Hindlimb muscle (tissue), 1 donor: ENCODE measurements at regions not wholly inside any gene's neighbourhood (a gene's known extent, or its start where the extent isn't known, plus 50 kb on each side); places are given as distances from the start of the nearest gene placed in this dataset.
"Not testable (repeated sequence)": the region's sequence is repeated elsewhere in the genome, so short reads cannot be mapped to it uniquely, and the experiment has no call there.

ENCODE experiments used
- DNase-seq: peaks from one replicate; pipeline ENCODE4 v3.0.0-alpha.2; 2013

DNA sequence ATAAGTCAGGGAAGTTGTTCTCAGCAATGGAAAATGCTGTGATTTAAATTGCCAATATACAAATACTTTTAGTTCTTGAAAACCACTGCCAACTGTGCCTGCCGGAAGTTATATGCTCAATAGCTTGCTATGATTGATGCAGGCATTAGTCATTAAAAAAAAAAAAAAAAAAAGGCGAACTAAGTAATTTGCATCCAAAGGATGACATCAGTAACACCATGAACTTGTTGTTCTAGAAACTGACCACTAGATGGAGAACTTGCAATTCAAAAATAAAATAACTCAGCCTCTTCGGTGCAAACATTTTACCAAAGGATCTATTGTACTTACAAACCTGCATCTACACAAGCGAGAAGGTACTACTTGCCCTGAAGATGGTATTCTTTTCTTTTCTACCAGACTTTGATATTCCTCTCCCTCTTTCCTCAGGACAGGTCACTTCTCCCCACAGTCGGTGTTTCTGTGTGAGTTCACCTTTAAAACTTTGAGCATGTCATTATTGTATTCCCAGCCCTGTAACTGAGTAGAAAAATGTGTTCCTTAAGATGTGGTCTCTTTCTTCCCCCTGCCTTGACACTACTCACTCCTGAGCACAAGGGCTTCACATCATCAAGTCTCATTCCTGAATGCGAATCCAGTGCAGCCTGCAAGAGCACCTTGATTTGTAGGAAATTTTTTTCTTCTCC lies 115.0 kb upstream of the VEPH1 start:
- DNase-seq: peak; percentile 52

DNA sequence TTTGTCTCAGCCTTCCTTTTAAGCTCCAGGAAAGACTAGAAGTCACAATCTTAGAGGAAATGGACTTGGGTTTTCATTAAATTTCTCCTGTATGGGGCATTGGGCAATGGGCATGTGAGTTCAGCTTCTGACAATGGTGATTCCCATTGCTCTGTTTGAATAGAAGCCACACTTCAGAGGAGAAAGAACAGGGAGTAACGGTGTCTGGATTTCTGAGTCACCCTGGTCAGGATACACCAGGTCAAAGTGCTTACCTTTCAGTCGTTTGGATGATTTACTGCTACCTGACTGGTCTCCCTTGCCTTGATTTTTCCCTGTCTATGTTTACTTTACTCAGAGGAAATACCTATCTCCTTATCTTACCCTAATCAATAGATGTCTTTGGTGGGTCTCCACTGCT lies 111.7 kb upstream of the VEPH1 start:
- DNase-seq: no peak

DNA sequence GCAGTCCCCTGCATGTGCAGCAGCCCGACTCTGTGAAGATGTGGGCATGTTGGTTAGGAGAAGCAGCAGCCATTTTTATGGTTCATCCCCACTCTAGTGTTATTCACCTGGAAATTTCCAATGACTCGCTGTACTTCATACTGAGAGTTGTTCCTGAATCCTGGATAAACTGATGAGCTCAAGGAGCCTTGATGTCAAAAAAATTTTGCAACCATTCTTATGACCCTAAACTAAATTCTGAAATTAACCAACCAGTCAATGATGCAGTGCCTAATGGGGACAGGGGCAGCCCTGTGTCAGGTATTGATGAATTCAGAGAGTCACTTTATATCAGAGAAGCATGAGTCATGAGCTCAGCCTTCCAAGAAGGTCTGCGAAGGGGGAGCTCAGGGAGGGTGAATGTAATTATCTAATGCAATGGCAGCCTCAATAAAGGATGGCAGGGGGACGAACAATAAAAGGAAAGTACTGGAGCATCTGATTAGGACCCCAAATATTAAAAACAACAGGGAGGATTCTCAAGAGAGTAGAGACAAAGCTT lies 108.4 kb upstream of the VEPH1 start:
- DNase-seq: no peak

DNA sequence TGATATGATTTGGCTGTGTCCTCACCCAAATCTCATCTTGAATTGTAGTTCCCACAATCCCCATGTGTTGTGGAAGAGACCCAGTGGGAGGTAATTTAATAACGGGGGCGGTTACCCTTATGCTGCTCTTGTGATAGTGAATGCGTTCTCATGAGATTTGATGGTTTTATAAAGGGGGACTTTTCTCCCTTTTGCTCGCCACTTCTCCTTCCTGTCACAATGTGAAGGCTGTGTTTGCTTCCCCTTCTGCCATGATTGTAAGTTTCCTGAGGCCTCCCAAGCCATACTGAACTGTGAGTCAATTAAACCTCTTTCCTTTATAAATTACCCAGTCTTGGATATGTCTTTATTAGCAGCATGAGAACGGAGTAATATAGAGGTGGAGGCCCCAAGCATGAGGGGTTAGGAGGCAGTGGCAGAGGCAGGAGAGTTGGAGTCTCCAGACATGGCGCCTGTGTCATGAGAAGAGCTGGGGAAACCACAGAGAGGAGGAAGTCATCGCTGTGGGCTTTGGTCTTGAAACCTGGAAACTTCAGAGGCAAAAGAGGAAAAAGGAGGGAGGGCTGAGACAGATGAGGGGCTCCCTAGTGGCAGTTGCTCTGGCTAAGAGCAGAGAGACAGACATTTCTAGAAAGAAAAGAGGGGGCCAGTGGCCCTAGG lies 107.8 kb upstream of the VEPH1 start:
- DNase-seq: no peak

DNA sequence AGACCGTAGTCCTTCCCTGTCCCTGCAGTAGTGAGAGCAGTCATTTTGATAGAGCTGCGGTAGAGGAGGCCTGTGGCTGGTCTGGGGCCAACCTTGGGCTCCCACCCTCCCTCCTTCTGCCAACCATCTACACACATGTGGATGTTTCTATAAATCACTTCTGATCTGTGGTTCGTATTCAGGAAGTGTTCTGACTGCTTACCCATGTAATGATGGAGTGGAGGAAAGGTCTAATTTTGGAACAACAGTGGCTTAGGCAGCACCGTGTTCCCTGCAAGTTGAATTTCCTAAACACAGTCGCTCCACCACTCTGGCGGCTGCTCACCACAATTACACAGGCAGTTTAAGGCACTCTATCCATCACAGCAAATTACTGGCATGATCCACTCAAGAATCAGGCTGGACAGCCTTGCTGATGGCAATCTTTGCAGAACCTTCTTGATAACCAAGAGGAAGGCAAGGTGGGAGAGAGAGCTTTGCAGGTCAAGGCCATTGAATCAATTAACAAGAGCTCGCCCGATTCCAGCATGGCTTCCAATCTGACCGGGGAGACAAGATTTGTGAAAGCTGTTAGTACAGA lies 104.7 kb upstream of the VEPH1 start:
- DNase-seq: no peak

DNA sequence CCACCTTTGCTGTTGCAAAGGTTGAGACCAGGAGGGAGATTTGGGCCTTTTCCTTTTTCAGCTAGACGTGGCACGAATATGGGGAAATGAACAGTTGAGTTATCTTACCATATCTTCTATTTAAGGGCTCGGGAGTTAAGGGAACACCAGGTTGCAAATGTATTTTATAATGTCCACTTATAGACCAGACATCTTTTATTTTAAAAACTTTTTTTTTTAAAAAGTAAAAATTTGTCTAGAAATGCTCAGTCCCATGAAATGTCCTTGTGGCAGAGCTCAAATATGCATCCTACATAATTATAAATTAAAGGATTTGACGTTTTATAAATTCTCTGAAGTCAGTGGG lies 103.6 kb upstream of the VEPH1 start:
- no peak for DNase-seq

DNA sequence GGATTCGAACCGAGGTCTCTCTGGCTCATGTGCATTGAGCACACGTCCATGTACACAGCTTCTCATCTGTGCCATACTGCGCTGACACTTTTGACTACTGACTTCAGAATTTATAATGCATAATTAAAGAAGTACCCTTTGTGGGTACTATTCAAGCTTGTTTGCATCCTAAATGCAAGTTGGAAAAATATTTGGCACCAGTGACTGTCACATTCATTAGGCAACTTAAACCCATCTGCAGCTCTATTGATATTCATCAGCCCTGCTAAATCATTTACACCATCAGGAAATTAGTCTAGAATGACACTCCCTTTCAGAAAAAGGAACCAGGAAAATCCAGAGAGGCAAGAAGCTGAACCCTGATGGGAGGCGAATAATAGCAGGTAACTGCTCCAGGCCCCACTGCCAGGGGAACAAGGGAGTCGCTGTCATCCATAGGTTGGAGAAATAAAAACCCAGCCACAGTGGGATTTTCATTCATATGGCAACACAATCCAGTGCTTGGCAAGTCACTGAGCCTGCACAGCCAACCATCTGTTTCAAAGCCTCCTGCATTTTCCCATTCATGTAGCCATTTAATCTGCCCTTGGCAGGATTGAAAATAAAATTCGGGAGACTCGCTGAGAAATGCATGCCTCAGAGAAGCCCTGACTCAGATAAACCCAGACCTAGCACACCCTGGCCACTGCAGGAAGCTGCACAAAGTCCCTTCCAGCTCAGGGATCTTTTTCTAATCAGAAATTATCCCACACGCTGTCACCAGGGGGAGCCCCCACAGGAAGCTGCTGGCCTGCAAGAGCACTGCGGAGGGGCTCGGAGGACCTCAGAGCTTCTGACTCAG lies 103.0 kb upstream of the VEPH1 start:
- peak; percentile 66 for DNase-seq

DNA sequence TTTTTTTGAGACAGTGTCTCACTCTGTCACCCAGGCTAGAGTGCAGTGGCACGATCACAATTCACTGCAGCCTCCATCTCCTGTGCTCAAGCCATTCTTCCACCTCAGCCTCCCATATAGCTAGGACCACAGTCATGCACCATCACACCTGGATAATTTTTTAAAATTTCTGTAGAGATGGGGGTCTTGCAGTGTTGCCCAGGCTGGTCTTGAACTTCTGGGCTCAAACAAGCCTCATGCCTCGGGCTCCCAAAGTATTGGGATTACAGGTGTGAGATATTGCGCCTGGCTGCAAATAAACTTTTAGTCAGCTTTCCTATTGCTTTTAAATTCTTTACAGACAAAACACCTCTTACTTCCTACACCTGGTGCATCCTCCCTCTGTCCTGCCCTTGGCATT lies 102.1 kb upstream of the VEPH1 start:
- no peak for DNase-seq

DNA sequence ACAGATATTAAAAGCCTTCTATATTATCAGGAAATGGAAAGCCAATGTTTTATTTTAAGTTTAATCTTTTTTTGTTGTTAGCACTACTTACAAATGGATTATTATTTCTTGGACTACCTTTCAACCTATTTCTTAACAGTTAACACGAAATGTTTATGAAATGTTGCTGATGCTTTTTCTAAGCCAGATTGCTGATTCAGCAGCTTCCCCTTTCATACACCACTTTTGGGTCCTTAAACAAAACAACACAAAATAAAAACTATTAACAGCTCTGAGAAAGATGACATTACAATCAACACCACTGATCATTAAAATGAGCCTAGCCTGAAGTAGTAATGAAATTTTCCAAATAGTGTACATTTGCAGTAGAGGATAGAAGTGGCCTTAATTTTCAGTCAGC lies 99.2 kb upstream of the VEPH1 start:
- DNase-seq: no peak

DNA sequence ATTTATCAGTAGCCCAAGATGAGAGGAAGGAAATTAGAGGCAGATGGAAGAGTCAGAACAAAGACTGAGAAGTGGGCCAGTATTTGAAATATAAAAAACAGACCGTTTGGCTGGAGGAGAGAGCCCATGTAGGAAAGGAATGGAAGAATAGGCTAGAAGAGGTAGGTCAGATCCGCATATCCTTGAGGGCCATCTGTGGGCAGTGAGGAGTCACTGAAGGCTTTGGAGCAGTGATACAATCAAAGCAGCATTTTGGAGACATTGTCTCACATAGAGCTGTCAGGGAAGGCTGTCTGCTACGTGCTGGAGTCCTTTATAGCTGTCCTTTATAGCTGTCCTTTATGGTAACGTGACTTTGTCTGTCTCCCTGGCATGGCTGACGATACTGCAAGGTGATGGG lies 92.0 kb upstream of the VEPH1 start:
- no peak for DNase-seq

DNA sequence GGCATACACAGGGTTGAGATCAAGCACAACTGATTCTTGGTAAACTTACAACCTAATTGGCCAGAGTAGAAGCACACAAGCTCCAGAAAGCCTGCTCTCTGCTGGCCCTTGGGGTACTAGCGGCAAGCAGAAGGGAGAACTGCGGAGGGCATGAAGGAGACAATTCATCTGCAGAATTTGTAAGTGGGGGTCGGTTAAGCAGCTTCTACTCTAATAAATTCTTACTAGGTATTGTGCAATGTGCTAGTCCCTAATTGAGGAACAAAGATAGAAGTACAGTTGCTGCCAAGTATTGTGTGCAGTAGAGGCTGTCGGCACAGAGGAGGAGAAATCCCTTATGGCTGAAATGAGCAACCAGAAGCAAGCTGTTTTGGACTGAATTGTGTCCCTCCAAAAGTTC lies 91.2 kb upstream of the VEPH1 start:
- DNase-seq: no peak

DNA sequence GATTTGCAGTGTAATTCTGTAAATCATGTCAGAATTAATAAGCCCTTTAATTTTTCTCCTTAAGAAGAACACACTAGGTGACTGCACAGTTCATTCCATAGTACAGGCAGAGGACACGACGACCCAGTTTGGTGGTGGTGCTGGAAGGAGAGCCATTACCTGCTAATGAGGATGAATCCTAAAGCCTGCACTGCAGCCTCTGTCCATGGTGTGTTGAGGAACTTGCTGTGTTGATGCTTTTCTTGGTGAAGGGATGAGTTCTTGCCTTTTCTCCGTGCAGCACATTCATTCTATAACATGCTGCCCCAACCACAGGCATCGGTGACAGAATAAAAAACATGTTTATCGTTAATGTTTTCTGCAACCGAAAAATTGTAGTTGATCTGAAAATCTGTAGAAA lies 89.6 kb upstream of the VEPH1 start:
- DNase-seq: no peak

DNA sequence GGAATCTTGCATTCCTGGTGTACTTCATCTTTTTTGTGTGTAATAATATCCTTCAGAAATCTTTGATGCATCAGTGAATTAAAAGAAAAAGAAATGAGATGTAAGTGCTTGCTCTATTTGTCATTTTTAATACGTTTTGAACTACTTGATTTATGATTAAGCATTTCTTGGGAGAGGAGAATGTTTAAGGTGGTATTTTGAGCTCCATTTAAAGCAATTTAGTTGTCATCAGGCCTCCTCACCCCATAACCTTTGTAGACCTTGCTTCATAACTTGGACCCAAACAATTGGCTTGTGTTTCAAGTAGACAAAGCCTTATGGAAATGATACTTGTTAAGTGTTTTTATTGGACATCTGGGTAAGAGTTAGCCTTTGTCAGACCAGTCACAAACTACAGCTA lies 87.1 kb upstream of the VEPH1 start:
- DNase-seq: no peak

DNA sequence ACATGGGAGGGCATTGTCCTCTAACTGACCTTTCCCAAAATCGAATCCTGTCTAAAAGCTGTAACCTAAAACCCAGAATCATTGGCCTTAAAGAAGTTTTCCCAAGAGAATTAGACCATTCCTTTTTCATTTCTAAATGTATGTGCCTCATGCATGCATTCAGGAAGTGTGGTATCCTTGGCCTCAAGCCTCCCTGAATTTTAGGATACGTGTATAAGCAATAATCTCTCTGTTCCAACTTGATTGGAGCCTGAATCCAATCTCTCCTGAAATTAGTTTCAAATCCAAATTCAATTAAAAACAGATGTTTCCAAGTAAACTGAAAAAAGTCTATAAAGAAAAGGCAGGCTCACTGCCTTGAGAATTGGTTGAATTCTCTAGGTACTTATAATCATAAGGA lies 86.0 kb upstream of the VEPH1 start:
- no peak for DNase-seq

DNA sequence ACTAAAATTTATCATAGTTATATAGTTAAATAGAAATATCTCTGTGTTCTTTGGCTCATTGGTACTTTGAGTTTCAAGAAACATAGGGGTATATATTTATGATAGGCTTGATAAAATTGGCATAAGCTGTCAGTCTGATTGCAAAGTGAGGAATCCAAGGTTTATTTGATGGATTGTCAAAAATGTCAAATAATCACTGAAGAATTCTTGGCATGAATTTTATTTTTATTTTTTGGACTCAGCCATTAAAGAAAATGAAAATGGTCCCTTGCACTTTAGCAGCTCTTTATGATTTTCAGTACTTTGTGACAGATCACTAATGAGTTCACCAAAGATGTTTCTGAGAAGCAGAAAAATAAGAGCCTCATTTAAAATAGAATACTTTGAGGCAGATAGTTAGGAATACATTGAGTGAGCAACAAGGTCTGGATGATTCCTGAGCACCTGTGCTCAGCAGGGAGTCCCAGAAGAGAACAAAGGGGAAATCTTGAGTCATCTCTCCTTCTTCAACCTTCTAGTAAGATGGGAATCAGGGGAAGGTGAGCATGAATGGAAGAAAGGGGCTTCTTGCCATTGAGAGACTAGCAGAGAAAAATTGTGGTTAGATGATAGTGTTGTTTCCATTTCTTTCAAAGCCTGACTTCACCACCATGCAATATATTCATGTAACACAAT lies 85.3 kb upstream of the VEPH1 start:
- no peak for DNase-seq

DNA sequence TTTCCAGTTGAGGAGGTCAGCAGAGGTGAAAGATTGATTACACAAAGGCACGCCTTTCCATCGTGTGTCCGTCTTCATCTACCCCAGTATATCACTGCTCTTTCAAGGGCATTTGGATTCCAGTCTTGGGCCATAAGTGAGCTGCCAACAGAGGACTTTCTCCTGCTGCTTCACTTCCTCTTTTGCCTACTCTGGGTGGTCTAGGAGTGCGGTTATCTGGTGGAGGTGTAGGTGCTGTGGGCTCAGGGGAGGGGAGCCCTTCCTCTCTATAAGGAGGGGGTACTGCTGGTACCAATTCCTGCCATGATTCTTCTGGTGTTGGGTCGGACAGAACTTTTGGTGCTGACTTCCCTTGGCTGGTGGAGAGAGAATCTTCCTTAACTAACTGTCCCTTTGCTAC lies 83.1 kb upstream of the VEPH1 start:
- no peak for DNase-seq

DNA sequence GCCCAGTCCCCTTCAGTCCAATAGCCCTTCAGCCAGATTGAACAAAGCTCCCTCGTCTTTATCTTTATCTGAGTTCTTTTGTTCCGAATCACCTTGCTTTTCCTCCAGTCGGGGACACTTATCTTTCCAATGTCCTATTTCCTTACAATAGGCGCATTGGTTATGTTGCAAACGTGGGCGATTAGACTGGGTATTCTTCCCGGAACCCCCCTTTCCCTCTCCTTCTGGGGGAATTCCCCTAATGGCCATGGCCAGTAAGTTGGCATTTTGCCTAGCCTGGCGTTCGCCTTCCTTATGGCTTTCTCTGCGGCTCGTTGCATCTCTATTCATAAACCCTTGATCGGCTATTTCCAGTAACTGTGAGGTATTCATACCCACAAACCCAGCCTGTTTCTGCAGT lies 82.2 kb upstream of the VEPH1 start:
- no peak for DNase-seq

DNA sequence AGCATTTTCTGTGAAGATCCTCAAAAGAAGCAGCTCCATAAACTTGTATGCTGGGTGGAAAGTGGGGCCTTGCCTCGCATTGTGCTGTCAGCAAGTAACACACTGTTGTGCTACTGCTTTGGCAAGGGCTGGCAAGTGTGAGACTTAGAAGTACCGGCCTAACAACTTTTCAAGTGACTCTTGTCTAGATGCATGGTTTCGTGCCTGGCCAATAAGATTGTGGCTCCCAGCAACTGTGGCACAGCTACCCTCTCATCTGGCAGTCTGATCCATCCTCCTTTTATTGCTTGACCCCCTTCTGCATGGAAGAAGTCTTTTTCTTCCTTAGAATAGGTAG lies 79.4 kb upstream of the VEPH1 start:
- DNase-seq: no peak

DNA sequence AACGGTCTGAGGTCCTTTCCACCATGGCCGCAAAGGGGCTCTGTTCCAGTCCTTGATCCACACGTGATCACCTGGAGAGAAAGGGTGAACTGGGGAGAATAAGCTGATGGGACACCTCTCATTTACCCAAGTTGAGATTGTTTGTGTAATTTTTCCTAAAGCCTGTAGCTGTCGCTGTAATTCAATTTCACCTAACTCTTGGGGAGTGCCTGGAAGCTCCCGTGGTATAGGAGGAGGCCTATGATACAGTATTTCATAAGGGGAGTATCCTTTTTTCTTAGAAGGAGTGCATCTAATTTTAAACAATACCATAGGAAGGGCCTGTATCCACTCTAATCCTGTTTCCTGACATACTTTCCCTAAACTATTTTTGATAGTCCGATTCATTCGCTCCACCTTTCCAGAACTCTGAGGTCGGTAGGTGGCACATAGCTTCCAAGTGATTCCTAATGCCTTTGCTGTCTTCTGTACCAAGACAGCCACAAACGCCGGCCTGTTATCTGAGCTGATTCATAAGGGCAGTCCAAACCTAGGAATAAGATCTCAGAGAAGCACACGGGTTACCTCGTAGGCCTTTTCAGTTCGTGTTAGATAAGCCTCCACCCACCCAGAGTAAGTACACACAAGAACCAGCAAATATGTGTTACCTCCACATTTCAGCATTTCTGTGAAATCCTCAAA lies 78.9 kb upstream of the VEPH1 start:
- DNase-seq: not testable (repeated sequence)

DNA sequence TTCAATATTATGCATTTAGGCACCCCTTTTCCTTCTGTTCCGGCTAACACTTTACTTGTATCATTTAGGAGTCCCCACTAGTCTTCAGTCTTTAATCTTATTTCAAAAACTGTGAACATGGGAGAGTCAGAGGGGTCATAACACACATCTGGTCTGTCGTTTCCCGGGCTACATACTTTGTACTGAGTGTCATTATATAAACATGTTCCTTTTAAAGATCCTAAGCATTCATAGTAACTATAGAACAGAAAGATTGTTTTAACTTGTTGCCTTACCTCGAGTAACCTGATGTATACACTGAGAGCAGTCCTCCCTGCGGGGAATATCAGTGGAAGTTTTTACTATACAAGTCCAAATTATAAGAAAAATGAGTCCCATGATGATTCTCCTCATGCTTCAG lies 78.2 kb upstream of the VEPH1 start:
- no peak for DNase-seq

DNA sequence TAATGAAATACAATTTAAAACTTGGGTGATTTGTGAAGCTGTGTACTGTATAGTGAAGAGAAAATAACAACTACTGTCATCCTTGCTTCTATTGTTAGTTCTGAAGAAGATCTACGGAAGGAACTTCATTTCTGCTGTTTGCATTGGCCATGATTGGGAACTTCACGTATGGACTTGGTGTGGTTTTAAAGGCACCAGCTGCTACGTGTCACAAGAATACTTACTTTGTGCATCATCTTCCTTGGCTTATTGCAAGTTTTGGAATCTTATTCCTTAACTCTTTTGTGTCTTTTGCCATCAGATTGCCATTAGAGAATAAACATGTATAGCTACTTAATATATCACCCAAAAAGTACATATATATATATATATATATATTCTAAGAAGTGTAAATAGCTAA lies 75.0 kb upstream of the VEPH1 start:
- DNase-seq: no peak

DNA sequence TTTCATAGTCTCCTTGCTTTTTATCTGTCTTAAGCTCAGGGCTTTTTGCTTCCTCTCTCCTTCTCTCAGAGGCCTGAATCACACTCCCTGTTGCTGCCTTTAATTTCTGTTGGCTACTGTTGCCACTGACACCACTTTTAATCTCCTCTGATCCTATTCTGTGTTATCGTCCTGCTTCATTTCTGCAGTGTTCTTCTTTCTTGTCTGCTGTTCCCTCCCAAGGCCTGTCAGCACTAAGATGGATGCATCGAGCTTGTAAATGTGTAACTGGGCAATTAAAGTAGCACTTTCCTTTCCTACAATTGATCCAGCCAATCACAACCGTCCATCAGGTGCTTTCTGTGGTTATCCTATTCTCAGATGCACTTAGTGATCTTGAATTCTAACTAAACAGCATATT lies 71.3 kb upstream of the VEPH1 start:
- no peak for DNase-seq
